ENCODE measurements at regions not wholly inside any gene's neighbourhood (a gene's known extent, or its start where the extent isn't known, plus 50 kb on each side); places are given as distances from the start of the nearest gene placed in this dataset.
A peak's percentile ranks its signal among the peaks of the same experiment; 100 is the strongest.

GRCh38 chr2:177038787-177039484 is 173.7 kb upstream of the HNRNPA3 start:
- no peak for DNase-seq

- DNase-seq: no peak
Measured at GRCh38 chr2:177042311-177042710, 170.3 kb upstream of the HNRNPA3 start.

DNA sequence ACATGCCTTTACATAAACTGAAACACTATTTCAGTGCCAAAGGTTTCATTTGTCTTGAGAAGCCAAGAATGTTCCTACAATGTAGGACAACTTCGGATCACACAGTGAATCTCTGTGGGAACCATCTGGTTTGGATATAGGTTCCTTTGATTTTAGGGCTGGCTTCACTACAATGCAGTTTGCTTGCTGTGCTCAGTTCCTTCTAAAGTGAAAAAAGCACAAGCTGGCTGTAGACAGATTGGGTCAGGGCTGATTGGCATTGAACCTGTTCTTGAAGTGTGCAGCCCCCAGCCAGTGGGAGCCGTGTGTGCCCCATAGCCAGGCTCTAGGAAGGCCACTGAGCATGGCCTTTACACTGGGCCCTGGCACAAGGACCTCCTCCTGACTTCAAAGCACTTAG is 167.9 kb upstream of the HNRNPA3 start:
- no peak for DNase-seq

DNA sequence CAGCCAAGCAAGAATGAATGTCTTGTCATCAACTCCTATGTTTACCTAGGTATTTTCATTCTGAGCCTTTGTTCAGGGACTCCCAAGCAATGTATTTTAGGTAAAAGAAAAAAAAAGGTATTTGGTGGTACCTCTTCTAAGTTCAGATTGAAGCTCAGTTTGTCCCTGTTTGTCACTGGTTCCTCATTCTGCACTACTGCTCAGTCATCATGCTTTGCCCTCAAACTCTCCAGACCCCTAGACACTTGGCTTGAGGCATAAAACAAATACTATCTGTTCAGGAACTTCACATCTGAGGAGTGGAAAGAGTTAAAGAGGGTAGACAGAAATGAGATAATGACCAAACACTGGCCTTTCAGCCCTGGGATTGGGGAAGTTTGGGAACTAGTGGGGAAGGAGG is 163.6 kb upstream of the HNRNPA3 start:
- DNase-seq: no peak

DNA sequence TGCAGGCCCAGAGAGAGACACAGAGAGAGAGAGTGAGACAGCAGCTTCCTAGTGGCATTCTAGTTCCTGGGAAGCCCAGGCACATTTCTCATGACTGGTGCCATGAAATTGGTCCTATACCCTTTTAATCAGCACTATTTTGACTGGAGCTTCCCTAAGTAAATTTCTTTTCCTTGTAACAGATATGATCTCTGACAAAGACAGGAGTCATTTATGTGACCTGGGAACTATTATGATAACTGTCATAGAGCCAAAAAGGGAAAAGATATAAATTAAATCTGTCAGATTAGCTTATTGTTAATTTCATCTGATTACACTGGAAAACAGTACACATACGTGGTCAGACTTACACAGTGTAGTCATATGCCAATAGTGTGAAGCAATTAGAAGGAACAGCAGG is 161.3 kb upstream of the HNRNPA3 start:
- no peak for DNase-seq

- no peak for DNase-seq
Measured at GRCh38 chr2:177052471-177052870, 160.1 kb upstream of the HNRNPA3 start.

DNA sequence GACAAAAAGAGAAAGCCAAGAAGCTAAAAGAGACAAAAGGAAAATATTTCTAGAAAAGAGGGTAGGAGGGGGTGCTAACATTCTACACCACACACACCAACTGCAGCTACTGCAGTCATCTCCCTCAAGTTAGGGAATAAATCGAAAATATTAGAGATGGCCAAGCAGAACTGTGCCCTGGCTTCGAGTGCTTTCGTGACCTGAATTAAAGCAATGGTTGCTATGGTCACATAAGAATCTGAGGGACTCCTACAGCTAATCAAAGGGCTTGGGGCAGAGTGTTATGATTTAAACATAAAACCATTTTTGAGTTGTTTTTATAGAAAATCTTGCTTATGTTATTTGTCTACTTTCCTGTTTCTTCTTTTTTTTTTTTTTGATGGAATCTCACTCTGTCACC is 159.6 kb upstream of the HNRNPA3 start:
- no peak for DNase-seq

- no peak for DNase-seq
Measured at GRCh38 chr2:177053716-177054115, 158.9 kb upstream of the HNRNPA3 start.

GRCh38 chr2:177056481-177056929 is 156.1 kb upstream of the HNRNPA3 start:
- DNase-seq: no peak

DNA sequence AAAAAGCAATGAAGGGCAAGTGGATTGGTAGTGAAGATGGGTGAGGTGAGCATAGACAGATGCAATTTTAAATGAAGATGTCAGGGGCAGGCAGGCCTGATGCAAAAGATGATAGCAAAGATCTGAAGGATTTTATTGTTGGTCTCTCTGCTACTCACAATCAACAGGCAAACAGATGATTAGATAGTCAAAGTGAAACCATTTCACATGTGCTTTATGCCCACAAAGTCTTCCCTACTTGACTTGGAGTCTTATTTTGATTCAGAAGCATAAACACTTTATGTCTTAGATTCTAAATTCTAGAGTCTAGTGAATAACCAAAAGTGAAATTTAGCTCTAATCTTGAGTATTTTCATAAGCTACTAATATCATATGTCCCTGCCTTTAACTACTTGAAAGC is 153.8 kb upstream of the HNRNPA3 start:
- DNase-seq: peak; percentile 23

- DNase-seq: no peak
Measured at GRCh38 chr2:177059293-177059692, 153.3 kb upstream of the HNRNPA3 start.

GRCh38 chr2:177063331-177063730 is 149.3 kb upstream of the HNRNPA3 start:
- no peak for DNase-seq

DNA sequence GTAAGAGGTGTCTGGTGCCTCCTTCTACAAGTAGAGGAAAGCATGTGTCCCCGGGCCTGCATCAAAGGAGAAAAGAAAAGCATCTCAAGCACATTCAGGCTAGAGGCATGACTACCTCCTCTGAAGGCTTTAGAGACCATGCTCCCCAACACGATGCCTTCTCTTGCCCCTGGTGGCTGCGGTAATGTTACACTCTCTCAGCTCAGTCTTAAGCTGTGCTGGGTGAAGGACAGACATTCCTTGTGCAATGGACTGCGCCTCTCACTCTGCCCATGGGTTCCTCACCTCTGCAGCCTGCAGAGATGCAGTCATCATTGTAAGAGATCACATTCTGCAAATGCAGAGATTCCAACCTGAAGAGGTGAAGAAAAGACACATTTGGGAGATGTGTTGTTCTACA is 148.2 kb upstream of the HNRNPA3 start:
- DNase-seq: no peak

DNA sequence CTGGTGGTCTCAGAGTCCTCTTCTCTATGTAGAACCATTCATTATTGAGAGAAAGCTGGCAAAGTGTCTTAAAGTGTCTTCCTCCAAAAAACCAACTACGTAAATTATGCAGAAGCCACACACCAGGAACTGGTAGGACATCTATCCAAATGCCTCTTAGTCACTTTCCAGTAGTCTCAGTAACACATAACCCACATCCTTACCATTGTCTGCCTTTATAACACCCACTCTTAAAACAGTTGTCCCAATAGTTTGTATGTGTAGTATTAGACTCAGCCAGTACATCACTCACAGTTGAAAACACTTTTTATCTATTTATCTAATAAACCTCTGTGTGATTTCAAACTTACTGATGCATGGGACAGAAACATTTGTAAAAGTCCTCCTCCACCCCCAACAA is 143.6 kb upstream of the HNRNPA3 start:
- DNase-seq: no peak

- DNase-seq: no peak
Measured at GRCh38 chr2:177072090-177072489, 140.5 kb upstream of the HNRNPA3 start.

DNA sequence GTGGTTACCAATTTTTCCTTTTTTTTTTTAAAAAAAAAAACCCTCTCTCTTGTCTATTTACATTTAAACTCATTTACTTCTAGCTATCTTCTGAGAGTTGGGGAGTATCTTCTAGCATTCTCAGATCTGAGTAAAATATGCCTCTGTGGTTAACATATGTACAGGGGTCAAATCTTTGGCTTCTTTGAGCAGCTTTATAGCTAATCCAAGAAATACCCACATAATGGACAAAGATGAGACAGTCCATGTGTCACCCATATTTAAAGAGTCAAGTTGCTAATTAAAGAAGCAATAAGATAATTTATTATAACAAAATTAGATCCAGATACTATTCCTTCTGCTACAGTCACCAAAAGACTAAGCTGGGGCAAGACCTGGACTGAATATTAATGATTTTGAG is 139.0 kb upstream of the HNRNPA3 start:
- DNase-seq: no peak

GRCh38 chr2:177074099-177074710 is 138.4 kb upstream of the HNRNPA3 start:
- no peak for DNase-seq

DNA sequence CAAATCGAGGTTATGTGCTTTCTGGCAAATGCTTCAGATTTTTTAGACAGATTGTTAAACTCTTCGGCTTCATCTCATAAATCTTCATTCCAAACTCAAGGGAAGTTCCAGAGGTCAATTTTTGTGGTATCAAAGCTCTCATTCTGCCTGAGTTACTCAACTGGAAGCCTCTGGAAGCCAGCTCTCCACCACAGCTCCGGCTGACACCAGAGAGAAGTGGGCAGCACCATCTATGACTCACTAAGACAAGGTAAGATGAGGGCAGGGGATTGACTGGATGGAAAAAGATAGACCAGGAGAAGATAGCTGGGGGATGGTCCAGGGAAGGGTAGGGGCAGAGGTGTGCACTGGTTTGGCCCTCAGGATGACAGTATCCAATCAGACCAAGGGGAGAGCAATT is 137.3 kb upstream of the HNRNPA3 start:
- no peak for DNase-seq

- DNase-seq: no peak
Measured at GRCh38 chr2:177076636-177077179, 135.9 kb upstream of the HNRNPA3 start.

DNA sequence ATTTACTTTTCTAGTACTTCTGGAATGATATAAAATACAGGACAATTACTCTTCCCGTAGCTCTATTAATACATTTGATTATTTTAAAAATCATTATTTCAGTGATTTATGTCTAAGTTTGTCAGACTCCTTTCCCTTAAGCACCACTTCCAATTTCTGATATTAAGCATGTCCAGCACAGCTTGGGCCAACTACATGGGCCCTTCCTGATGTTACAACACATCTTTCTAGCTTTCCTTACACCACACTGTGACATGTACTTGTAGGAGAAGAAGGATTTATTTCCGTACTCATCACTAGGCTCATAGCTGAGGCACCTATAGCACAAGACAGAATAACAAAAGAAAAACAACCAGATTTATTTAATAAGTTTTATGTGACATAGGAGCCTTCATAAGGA is 134.8 kb upstream of the HNRNPA3 start:
- DNase-seq: no peak

- DNase-seq: no peak
Measured at GRCh38 chr2:177078416-177078815, 134.2 kb upstream of the HNRNPA3 start.

- DNase-seq: no peak
Measured at GRCh38 chr2:177078855-177079254, 133.7 kb upstream of the HNRNPA3 start.

GRCh38 chr2:177080746-177081284 is 131.8 kb upstream of the HNRNPA3 start:
- DNase-seq: no peak

- no peak for DNase-seq
Measured at GRCh38 chr2:177084607-177085006, 128.0 kb upstream of the HNRNPA3 start.
